GM12864 (cell line): ENCODE measurements at regions not wholly inside any gene's neighbourhood (a gene's known extent, or its start where the extent isn't known, plus 50 kb on each side); places are given as distances from the start of the nearest gene placed in this dataset.

Experiments
- DNase-seq: peaks from one replicate; pipeline ENCODE4 v3.0.0-alpha.2; 2011; ENCODE audit warnings: low read depth
- H3K4me3 ChIP-seq: 2 replicates; pipeline ENCODE4 v1.5.1; 2011; ENCODE audit warnings: mild to moderate bottlenecking, low read depth, low read length, control low read depth
- TF ChIP-seq, protein P1 (sequence below): IDR thresholded peaks from 2 replicates; pipeline ENCODE4 v1.5.1; 2011; ENCODE audit warnings: low read depth, mild to moderate bottlenecking, moderate library complexity, low read length, control low read depth, inconsistent platforms; ENCODE audit errors: missing control alignments

DNA sequence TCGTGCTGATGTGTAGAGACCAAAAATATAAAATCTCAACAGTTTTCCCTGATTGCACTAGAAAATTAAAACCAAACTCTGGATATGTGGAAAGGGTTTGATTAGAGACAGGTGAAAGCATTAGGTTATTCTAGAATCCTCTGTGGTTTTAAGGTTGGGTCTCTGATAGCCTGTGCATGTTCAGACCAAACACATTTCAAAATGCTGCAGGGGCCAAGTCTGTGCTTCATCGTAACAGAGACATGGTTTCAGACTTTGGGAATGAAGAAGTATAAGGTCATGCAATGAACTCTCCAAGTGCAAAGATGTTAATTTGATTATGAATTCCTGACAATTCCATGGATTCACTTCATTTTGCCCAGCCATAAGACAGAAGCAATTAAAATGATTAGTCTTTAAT, 261.0 kb upstream of the KCNJ16 start:
- no peak overlapping the region for H3K4me3 ChIP-seq
- TF ChIP-seq, protein P1, sequence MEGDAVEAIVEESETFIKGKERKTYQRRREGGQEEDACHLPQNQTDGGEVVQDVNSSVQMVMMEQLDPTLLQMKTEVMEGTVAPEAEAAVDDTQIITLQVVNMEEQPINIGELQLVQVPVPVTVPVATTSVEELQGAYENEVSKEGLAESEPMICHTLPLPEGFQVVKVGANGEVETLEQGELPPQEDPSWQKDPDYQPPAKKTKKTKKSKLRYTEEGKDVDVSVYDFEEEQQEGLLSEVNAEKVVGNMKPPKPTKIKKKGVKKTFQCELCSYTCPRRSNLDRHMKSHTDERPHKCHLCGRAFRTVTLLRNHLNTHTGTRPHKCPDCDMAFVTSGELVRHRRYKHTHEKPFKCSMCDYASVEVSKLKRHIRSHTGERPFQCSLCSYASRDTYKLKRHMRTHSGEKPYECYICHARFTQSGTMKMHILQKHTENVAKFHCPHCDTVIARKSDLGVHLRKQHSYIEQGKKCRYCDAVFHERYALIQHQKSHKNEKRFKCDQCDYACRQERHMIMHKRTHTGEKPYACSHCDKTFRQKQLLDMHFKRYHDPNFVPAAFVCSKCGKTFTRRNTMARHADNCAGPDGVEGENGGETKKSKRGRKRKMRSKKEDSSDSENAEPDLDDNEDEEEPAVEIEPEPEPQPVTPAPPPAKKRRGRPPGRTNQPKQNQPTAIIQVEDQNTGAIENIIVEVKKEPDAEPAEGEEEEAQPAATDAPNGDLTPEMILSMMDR: no peak
- no peak for DNase-seq

DNA sequence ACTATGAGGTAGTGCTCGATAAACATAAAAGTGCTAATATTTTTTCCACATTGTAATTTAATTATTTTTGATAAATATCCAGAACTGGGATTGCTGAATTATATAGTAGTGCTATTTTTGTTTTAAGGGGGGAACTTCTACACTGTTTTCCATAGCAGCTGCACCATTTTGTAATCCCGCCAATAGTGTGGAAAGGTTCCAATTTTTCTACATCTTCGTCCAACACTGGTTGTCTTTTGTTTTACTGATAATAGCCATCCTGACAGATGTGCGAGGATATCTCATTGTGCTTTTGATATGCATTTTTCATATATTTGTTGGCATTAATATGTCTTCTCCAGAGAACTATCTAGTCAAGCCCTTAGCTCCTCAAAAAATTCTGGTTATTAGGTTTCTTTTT, 259.6 kb upstream of the KCNJ16 start:
- DNase-seq: no peak
- TF ChIP-seq, protein P1: no peak
- no peak overlapping the region for H3K4me3 ChIP-seq

DNA sequence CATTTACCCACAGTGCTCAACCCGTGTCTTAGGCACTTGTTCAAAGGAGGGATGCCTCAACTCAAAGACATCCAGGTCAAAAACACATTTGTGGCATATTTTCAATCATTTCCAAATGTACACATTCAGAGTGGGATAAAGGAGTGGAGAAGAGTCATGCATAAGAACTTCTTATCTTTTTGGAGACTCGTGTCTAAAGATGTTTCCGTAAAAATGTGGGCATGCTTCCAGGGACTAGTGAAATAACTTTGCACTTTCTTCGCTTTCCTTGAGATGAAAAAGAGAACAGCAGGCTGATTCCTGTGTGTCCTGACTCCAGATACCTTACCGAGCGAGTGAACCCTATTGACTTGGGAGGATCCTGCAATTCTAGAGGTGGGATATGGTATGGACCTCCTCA, 256.6 kb upstream of the KCNJ16 start:
- no peak overlapping the region for H3K4me3 ChIP-seq
- TF ChIP-seq, protein P1: no peak
- DNase-seq: no peak

DNA sequence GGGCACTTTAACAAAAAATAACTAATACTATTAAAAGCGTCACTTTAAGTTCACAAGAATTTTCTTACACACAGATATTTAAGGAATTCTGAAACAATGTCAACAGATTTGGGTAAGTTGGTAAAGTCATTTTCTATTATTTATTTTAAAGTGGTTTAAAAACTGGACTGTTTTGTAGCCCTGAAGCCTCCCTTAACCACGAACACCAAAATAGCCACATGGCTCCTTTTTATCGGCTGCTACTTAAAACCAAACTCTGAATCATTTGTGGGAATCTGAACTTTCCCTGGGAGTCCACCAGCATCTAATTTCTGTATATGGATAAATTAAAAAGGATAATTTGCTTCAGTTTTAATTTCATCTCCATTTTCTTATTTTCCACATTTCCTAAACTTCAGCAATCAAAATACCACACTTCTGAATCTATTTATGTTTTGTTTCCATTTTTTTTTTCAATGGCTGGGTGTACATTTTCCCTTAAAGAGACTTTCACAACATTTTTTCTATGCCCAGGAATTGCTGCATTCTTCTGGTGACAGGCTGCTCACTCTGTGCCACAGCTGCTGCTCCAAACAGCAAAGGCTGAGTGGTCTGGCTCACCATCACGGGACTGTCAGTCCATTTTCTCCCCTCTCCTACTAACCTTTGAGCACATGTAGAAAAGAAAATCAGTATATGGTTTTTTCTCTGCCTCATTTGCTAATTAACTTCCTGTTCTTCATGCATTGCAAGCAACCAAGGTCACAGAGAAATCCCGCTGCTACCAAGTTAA, 255.5 kb upstream of the KCNJ16 start:
- no peak for DNase-seq
- TF ChIP-seq, protein P1: no peak
- H3K4me3 ChIP-seq: no peak overlapping the region

DNA sequence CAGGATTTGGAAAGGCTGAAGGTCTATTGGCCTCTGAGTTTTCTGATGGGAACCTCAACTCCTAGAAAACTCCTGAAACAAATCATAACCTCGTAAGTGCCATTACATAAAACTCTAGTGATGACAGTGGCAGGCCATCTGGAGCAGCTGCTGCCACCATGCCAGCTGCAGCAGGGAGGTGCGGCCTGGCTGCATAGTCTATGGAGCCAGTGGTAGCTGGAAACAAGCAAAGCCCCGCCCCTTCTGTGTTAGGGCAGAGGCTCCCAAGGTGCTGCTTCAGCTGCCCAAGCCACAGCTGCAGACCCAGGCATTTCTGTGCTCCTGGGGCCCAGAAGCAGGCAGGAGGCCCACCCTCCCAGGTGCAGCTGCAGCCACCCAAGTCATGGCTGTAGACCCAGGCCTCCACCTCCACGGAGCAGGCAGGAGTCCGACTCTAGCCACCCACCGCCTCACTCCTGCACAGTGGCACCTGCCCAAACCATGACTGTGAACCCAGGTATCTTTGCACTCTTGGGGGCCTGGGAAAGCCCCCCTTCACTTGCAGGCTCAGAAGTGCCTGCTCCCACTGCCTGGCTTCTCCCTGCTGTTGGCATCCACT, 254.1 kb upstream of the KCNJ16 start:
- H3K4me3 ChIP-seq: no peak overlapping the region
- no peak for DNase-seq

DNA sequence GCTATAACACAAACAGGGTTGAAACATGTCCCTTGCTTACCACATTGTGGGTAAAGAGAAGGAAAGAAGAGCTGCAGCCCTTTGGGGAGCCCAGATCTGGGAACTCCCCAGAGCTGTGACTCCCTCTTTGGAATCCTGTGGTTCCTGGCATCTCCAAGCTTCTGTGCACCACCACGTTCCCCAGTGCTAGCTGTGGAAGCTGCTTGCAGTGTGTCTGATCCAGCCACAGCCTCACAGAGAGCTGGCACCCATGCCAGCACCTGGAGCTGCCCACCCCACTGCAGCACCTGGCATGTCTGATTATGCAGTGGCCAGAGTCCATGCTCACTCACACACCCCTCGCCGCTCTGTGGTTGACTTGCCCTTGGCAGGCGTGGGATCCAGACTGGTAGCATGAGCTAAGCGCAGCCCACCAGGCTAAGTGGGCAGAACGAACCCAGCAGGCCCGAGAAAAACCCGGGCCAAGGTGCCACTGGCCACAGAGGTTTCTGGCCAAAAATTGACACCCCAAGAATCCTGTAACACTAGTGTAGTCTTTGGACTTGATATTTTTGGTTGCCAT, 252.6 kb upstream of the KCNJ16 start:
- no peak for DNase-seq
- H3K4me3 ChIP-seq: no peak overlapping the region
- TF ChIP-seq, protein P1: no peak

More for the DNA sequence above, 254.1 kb upstream of the KCNJ16 start:
- TF ChIP-seq, protein P1: no peak
